ENCODE measurements at regions not wholly inside any gene's neighbourhood (a gene's known extent, or its start where the extent isn't known, plus 50 kb on each side); places are given as distances from the start of the nearest gene placed in this dataset.

- H3K79me2 ChIP-seq (ENCODE audit: insufficient read depth, low read length) = no peaks in the 10 kb centered on the region
These were observed 88.1 kb downstream of the RFLNA start for GRCh38 chr12:124383028-124383427.

GRCh38 chr12:124381456-124382296, 86.8 kb downstream of the RFLNA start:
- TF ChIP-seq CTCF (IDR thresholded peaks at IDR 0.05; ENCODE audit: low read length) = no peak
- no peak for TF ChIP-seq EZH2 (IDR thresholded peaks at IDR 0.05; ENCODE audit: borderline replicate concordance, low read length)
- Histone ChIP-seq H3K79me2 (ENCODE audit: insufficient read depth, low read length) (no peaks in the 10 kb centered on the region), H3K9ac (ENCODE audit: low read length) (no peak overlapping the region), H4K20me1 (ENCODE audit: insufficient read depth, low read length) (no peaks in the 10 kb centered on the region), H3K9me2 (ENCODE audit: low read depth, low read length) (no peaks in the 10 kb centered on the region), H3K27ac (ENCODE audit: low read depth, low read length, poor library complexity, severe bottlenecking) (no peak overlapping the region), H3K36me3 (ENCODE audit: insufficient read depth, low read length) (peaks cover 6% of the 10 kb centered on the region; the same call in 1 of the 2 replicates), H3K4me3 (ENCODE audit: low read depth, low read length, poor library complexity, severe bottlenecking) (no peak overlapping the region), H3K4me2 (ENCODE audit: low read length) (no peak overlapping the region), H2AFZ (ENCODE audit: low read length) (no peak overlapping the region), H3K9me3 (ENCODE audit: low read length) (no peaks in the 10 kb centered on the region), H3K27me3 (ENCODE audit: insufficient read depth, low read length) (no peaks in the 10 kb centered on the region), H3F3A (ENCODE audit: insufficient read depth, low read length) (no peaks in the 10 kb centered on the region), H3K4me1 (ENCODE audit: insufficient read depth, low read length, severe bottlenecking) (no peaks in the 10 kb centered on the region)

More at GRCh38 chr12:124383028-124383427, 88.1 kb downstream of the RFLNA start:
- H3K9me3 ChIP-seq (ENCODE audit: low read length) = no peaks in the 10 kb centered on the region
- H2AFZ ChIP-seq (ENCODE audit: low read length) = no peak overlapping the region
- no peak overlapping the region for H3K9ac ChIP-seq (ENCODE audit: low read length)
- H3K4me1 ChIP-seq (ENCODE audit: insufficient read depth, low read length, severe bottlenecking) = peaks cover 9% of the 10 kb centered on the region
- no peak overlapping the region for H3K4me2 ChIP-seq (ENCODE audit: low read length)
- H3K4me3 ChIP-seq (ENCODE audit: low read depth, low read length, poor library complexity, severe bottlenecking) = no peak overlapping the region
- H3K36me3 ChIP-seq (ENCODE audit: insufficient read depth, low read length) = peaks cover 6% of the 10 kb centered on the region; the same call in 1 of the 2 replicates
- H3K9me2 ChIP-seq (ENCODE audit: low read depth, low read length) = no peaks in the 10 kb centered on the region
- H3K27ac ChIP-seq (ENCODE audit: low read depth, low read length, poor library complexity, severe bottlenecking) = no peak overlapping the region
- no peaks in the 10 kb centered on the region for H3F3A ChIP-seq (ENCODE audit: insufficient read depth, low read length)
- no peaks in the 10 kb centered on the region for H4K20me1 ChIP-seq (ENCODE audit: insufficient read depth, low read length)
- no peak for TF ChIP-seq CTCF (IDR thresholded peaks at IDR 0.05; ENCODE audit: low read length)
- no peak for TF ChIP-seq EZH2 (IDR thresholded peaks at IDR 0.05; ENCODE audit: borderline replicate concordance, low read length)
- no peaks in the 10 kb centered on the region for H3K27me3 ChIP-seq (ENCODE audit: insufficient read depth, low read length)

GRCh38 chr12:124380796-124381455, 86.0 kb downstream of the RFLNA start:
- Histone ChIP-seq H2AFZ (ENCODE audit: low read length) (no peak overlapping the region), H3F3A (ENCODE audit: insufficient read depth, low read length) (no peaks in the 10 kb centered on the region), H3K79me2 (ENCODE audit: insufficient read depth, low read length) (no peaks in the 10 kb centered on the region), H3K4me3 (ENCODE audit: low read depth, low read length, poor library complexity, severe bottlenecking) (no peak overlapping the region), H3K36me3 (ENCODE audit: insufficient read depth, low read length) (peaks cover 6% of the 10 kb centered on the region; the same call in 1 of the 2 replicates), H3K9ac (ENCODE audit: low read length) (no peak overlapping the region), H3K4me2 (ENCODE audit: low read length) (no peak overlapping the region), H3K4me1 (ENCODE audit: insufficient read depth, low read length, severe bottlenecking) (no peaks in the 10 kb centered on the region), H3K9me3 (ENCODE audit: low read length) (no peaks in the 10 kb centered on the region), H4K20me1 (ENCODE audit: insufficient read depth, low read length) (no peaks in the 10 kb centered on the region), H3K27me3 (ENCODE audit: insufficient read depth, low read length) (no peaks in the 10 kb centered on the region), H3K9me2 (ENCODE audit: low read depth, low read length) (no peaks in the 10 kb centered on the region), H3K27ac (ENCODE audit: low read depth, low read length, poor library complexity, severe bottlenecking) (no peak overlapping the region)
- TF ChIP-seq CTCF (IDR thresholded peaks at IDR 0.05; ENCODE audit: low read length) (no peak), EZH2 (IDR thresholded peaks at IDR 0.05; ENCODE audit: borderline replicate concordance, low read length) (no peak)
